Uterus (tissue), 3 donors: ENCODE measurements at regions not wholly inside any gene's neighbourhood (a gene's known extent, or its start where the extent isn't known, plus 50 kb on each side); places are given as distances from the start of the nearest gene placed in this dataset.

Experiments
- DNase-seq, 2 donors: peaks; one replicate each; pipeline ENCODE4 v3.0.0-alpha.2; 2019 to 2020
- H3K27ac ChIP-seq, 2 donors: fragments of 200-600 bp; sonication (generic); 1 replicate in 1 of 2; 2 replicates in 1 of 2; pipeline ENCODE4 v1.5.1; 2016 to 2018
- H3K27me3 ChIP-seq, 2 donors: fragments of 200-600 bp; sonication (generic); one replicate each; pipeline ENCODE4 v1.5.1; 2018 to 2019; ENCODE audit warnings: control low read depth in 1 of 2
- H3K36me3 ChIP-seq, 2 donors: fragments of 200-600 bp; sonication (generic); one replicate each; pipeline ENCODE4 v1.5.1; 2019; ENCODE audit warnings: control low read depth in 1 of 2
- H3K4me1 ChIP-seq, 2 donors: fragments of 200-600 bp; sonication (generic); one replicate each; pipeline ENCODE4 v1.5.1; 2018 to 2019; ENCODE audit warnings: control low read depth in 1 of 2
- H3K4me3 ChIP-seq, 2 donors: fragments of 200-600 bp; sonication (generic); 1 replicate in 1 of 2; 2 replicates in 1 of 2; pipeline ENCODE4 v1.5.1; 2018 to 2019; ENCODE audit warnings: mild to moderate bottlenecking in 1 of 2
- H3K9me3 ChIP-seq, 2 donors: fragments of 200-600 bp; sonication (generic); one replicate each; pipeline ENCODE4 v1.5.1; 2019; ENCODE audit warnings: control low read depth in 1 of 2
- CTCF ChIP-seq, 4 experiments: fragments of 200-600 bp in 2 of 4; fragments of 450-650 bp in 2 of 4; sonication (generic) in 2 of 4; IDR thresholded peaks; one replicate each; pipeline ENCODE4 v1.5.1; 2016 to 2019; ENCODE audit warnings: antibody characterized with exemption in 4 of 4, mild to moderate bottlenecking in 2 of 4, moderate library complexity in 1 of 4
- POLR2A ChIP-seq, 2 donors: fragments of 450-650 bp; IDR thresholded peaks; one replicate each; pipeline ENCODE4 v1.6.1; 2016; ENCODE audit warnings: antibody characterized with exemption in 2 of 2, mild to moderate bottlenecking in 1 of 2, moderate library complexity in 1 of 2
- intact Hi-C: fragments of 100-400 bp; cut with DNase I; formaldehyde crosslinking; loops from one replicate; pipeline ENCODE4 v1.15.1; 2023; ENCODE audit warnings: low total_unique reads
- donor health status: DM: yes; HTN: yes; CAD: no.

GRCh38 chr15:100735129-100736053, 133.0 kb downstream of the ASB7 start:
- no peaks in the 10 kb centered on the region for H3K36me3 ChIP-seq
- H3K9me3 ChIP-seq = no peaks in the 10 kb centered on the region
- DNase-seq = no peak
- H3K27me3 ChIP-seq = no peaks in the 10 kb centered on the region
- intact Hi-C loops = no loop called here
- TF ChIP-seq POLR2A (IDR thresholded peaks at IDR 0.05) (no peak), CTCF (IDR thresholded peaks at IDR 0.05) (no peak)
- H3K27ac ChIP-seq = no peak overlapping the region
- no peak overlapping the region for H3K4me3 ChIP-seq
- peaks cover 0 to 8% of the 10 kb centered on the region in 2 donors for H3K4me1 ChIP-seq

- TF ChIP-seq POLR2A (IDR thresholded peaks at IDR 0.05) = no peak
- Histone ChIP-seq H3K36me3 (no peaks in the 10 kb centered on the region), H3K27ac (no peak overlapping the region), H3K9me3 (no peaks in the 10 kb centered on the region), H3K4me1 (peaks cover 0 to 8% of the 10 kb centered on the region in 2 donors), H3K27me3 (no peaks in the 10 kb centered on the region), H3K4me3 (no peak overlapping the region)
- DNase-seq = no peak
- intact Hi-C loops = no loop called here
Measured at GRCh38 chr15:100737214-100737613, 134.8 kb downstream of the ASB7 start.

- DNase-seq = no peak
- intact Hi-C loops = no loop called here
Measured at GRCh38 chr15:100738614-100739013, 136.2 kb downstream of the ASB7 start.

GRCh38 chr15:100740138-100740537, 137.7 kb downstream of the ASB7 start:
- intact Hi-C loops = no loop called here
- H3K4me1 ChIP-seq = no peaks in the 10 kb centered on the region
- H3K27me3 ChIP-seq = no peaks in the 10 kb centered on the region
- H3K9me3 ChIP-seq = no peaks in the 10 kb centered on the region
- TF ChIP-seq POLR2A (IDR thresholded peaks at IDR 0.05) (no peak), CTCF (IDR thresholded peaks at IDR 0.05) (no peak)
- H3K4me3 ChIP-seq = no peak overlapping the region
- H3K27ac ChIP-seq = no peak overlapping the region
- DNase-seq = no peak
- H3K36me3 ChIP-seq = no peaks in the 10 kb centered on the region

More at GRCh38 chr15:100738614-100739013, 136.2 kb downstream of the ASB7 start:
- Histone ChIP-seq H3K36me3 (no peaks in the 10 kb centered on the region), H3K4me3 (no peak overlapping the region), H3K27ac (no peak overlapping the region), H3K9me3 (no peaks in the 10 kb centered on the region), H3K27me3 (no peaks in the 10 kb centered on the region), H3K4me1 (peaks cover 0 to 3% of the 10 kb centered on the region in 2 donors)
- no peak for TF ChIP-seq CTCF (IDR thresholded peaks at IDR 0.05)
- no peak for TF ChIP-seq POLR2A (IDR thresholded peaks at IDR 0.05)

- no peaks in the 10 kb centered on the region for H3K27me3 ChIP-seq
- H3K4me1 ChIP-seq = no peaks in the 10 kb centered on the region
- TF ChIP-seq POLR2A (IDR thresholded peaks at IDR 0.05) = no peak
- TF ChIP-seq CTCF (IDR thresholded peaks at IDR 0.05) = no peak
- intact Hi-C loops = no loop called here
- H3K4me3 ChIP-seq = no peak overlapping the region
- no peaks in the 10 kb centered on the region for H3K9me3 ChIP-seq
- no peaks in the 10 kb centered on the region for H3K36me3 ChIP-seq
- no peak for DNase-seq
- H3K27ac ChIP-seq = no peak overlapping the region
Measured at GRCh38 chr15:100751585-100751984, 128.0 kb upstream of the ALDH1A3 start.
